ENCODE measurements at regions not wholly inside any gene's neighbourhood (a gene's known extent, or its start where the extent isn't known, plus 50 kb on each side); places are given as distances from the start of the nearest gene placed in this dataset.
A peak's percentile ranks its signal among the peaks of the same experiment; 100 is the strongest.
"Not testable (repeated sequence)": the region's sequence is repeated elsewhere in the genome, so short reads cannot be mapped to it uniquely, and the experiment has no call there.

DNA sequence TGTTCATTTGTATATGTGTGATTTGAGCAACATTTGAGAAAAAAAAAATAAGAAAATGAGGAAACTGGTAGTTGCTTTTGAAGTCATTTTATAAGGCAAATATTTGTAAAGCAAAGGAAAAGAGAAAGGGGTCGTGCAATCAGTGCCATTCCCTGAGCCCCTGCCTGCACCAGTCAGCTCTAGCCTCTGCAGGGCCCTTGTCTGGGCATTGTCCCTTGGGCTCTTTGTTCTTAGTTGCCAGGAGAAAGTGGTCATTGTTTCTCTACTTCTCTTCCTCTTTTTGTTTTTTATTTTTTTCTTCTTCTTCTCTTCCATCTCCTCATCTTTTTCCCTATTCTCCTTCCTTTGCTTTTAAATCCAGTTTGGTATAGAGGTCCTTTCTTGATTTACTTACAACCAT lies 175.3 kb upstream of the CREB1 start:
- DNase-seq (ENCODE audit: extremely low read depth, low read depth) = no peak

GRCh38 chr2:207356567-207356966 lies 173.2 kb upstream of the CREB1 start:
- DNase-seq (ENCODE audit: extremely low read depth, low read depth) = no peak

DNA sequence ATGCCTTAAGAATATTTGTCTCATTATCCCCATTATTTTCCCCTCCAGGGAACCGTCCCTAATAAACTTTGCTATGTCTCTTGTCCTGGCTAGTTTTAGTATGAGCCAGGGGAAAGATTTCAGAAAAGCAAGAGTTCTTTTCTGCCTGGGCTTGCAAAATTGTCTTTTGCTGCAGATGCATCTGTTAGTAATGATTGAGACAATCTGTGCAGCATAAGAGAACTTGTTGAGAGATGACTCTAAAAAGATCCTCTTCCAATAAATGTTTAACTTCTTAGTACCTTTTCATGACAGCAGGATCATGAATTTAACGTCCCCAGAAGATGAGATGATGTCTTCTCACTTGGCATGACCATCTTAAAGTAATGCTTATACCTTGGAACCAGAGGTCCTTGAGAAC lies 172.5 kb upstream of the CREB1 start:
- DNase-seq (ENCODE audit: extremely low read depth, low read depth) = no peak

DNA sequence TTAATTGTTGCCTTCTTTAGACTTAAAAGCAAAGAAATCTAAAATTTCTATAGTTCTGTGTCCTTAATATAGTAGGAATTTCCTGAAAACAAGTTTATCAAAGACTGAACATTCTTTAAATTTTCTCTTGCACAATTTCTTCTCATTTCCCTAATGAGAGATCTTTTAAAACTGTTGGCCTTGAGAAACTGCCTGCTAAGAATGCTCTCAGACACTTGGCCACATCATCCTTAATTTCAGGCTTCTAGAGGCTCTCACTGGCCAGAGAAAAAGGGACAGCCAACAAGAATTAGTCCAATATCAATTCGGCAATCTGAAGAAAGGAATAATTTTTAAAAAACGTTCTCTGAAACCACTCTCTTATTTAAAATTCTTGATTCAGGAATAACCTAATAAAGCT lies 167.0 kb upstream of the CREB1 start:
- DNase-seq (ENCODE audit: extremely low read depth, low read depth) = no peak

- DNase-seq (ENCODE audit: extremely low read depth, low read depth) = no peak
Measured at GRCh38 chr2:207363761-207364290, 165.9 kb upstream of the CREB1 start.

- DNase-seq (ENCODE audit: extremely low read depth, low read depth) = no peak
Measured at GRCh38 chr2:207370646-207371045, 159.1 kb upstream of the CREB1 start.

DNA sequence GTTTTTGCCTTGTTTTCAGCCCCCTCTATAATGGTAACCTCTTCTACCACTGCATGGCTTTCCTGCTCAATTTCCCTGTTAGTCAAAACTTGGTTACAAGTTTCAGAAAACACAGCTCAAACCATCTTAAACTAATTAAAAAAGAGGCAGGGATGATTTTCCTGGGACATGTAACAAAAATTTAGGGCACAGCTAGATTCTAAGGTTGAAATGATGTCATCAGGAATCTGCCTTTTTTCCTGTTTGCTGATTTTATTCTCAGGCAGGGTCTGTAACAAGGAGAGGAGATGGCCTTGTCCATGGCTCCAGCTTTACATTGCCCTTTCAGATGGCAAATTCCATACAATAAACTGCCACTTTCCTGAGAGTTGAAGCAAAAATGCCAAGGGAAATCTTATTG lies 157.9 kb upstream of the CREB1 start:
- DNase-seq (ENCODE audit: extremely low read depth, low read depth) = no peak

DNA sequence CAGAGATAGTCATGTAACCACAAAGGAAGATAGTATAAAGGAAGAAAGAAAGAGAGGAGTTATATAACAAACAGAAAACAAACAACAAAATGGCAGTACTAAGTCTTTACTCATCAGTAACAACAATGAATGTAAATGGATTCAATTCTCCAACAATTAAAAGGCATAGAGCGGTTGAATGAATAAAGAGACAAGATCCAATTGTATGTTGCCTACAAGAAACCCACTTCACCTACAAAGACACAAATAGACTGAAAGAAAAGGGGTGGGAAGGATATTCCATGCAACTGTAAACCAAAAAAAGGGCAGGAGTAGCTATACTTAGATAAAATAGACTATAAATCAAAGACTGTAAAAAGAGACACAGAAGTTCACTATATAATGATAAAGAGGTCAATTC lies 157.3 kb upstream of the CREB1 start:
- DNase-seq (ENCODE audit: extremely low read depth, low read depth) = no peak

DNA sequence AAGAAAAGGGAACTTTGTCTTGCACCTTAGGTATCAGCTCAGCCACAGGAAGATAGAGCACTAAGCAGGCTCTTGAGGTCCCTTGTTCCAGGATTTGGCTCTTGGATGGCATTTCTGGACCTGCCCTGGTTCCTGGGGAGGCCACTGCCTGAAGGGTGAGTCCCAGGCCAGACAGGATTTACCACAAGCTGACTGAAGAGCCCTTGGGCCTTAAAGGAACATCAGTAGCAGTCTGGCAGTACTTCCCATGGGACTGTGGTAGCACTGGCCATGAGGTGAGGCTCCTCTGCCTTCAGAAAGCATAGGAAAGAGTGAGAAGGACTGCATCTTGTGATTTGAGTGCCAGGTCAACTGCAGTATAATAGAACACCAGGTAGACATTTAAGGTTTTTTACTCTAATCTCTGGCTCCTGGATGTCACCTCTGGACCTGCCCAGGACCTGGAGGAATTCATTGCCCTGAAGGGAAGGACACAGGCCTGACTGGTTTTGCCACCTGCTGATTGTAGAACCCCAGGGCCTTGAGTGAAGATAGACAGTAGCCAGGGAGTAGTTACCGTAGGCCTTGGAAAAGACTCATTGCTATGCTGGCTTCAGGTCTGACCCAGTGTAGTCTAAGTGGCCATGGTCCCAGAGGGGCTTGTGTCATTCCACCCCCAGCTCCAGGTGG lies 154.4 kb upstream of the CREB1 start:
- no peak for DNase-seq (ENCODE audit: extremely low read depth, low read depth)

GRCh38 chr2:207378620-207379019 lies 151.1 kb upstream of the CREB1 start:
- DNase-seq (ENCODE audit: extremely low read depth, low read depth) = not testable (repeated sequence)

DNA sequence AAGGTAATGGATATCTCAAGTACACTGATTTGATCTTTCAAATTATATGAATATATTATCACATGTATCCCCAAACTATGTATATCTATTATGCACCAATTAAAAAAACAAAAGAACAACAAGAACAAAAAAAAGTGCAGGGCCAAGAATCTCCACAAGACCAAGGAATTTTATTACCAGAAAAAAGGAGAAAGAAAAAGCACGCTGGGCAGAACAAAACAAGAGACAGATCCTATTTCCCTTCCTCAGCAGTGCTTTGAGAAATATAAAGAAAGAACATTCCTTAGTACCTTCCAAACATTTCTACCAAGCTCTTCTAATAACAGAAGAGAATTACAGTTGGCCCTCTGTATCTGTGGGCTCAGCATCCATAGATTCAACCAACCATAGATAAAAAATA lies 144.7 kb upstream of the CREB1 start:
- no peak for DNase-seq (ENCODE audit: extremely low read depth, low read depth)

GRCh38 chr2:207385903-207386302 lies 143.9 kb upstream of the CREB1 start:
- DNase-seq (ENCODE audit: extremely low read depth, low read depth) = no peak

DNA sequence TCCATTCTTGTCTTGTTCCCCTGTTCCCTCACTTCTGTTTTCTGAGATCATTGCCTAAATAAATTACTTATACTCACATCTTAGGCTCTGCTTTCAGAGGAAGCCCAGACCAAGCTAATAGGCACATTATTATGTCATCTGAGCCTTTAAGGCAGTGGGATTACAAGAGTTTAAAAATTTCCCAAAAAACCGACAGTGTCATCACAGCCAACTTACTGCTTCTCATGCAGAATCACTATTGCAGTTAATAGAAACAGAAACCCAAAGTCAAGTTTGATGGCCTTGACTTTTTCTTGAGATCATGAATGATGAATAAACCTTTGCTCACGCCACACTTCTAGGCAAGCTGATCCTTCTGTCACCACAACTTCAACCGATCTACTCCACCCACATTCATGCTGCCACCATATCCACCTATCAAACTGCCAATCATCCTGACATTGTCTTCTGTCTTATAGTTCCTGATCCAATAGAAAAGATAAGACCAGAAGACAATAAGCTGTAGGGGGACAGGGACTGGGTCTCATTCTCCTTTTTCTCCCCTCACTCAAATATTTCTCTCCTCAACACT lies 142.7 kb upstream of the CREB1 start:
- DNase-seq (ENCODE audit: extremely low read depth, low read depth) = no peak

DNA sequence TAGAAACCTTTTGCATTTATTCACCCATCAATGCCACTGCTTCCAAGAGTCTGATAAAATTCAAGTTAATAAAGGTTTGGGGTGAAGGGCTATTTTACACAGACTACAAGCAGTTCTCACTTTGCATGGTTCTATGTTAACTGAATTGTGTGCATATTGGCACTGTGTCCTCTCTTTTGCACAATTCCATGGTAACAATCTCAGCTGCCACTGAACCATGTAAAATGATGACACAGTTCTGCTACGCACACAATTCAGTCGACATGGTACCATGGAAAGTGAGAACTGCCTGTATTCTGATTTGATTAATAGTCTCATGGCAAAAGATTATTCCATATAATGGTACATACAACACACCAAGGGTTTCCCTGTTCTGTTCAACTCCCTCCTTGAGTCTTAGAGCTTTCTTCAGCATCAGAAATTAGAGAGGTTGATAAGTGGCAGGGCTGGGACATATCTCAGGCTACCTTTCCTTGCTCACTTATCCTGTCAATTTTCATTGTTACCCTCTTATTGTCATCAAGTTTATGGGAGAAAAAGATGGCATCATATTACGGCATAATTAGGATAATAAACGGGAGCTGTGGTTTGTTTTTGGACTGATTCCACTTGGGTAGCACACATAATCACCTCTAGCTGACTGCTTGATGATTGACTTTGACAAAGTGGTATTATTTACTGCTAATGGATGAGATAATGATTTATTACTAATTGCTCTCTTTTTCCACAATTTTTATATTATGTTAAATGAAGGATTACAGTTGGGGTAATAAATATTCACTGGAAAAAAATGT lies 139.3 kb upstream of the CREB1 start:
- no peak for DNase-seq (ENCODE audit: extremely low read depth, low read depth)

DNA sequence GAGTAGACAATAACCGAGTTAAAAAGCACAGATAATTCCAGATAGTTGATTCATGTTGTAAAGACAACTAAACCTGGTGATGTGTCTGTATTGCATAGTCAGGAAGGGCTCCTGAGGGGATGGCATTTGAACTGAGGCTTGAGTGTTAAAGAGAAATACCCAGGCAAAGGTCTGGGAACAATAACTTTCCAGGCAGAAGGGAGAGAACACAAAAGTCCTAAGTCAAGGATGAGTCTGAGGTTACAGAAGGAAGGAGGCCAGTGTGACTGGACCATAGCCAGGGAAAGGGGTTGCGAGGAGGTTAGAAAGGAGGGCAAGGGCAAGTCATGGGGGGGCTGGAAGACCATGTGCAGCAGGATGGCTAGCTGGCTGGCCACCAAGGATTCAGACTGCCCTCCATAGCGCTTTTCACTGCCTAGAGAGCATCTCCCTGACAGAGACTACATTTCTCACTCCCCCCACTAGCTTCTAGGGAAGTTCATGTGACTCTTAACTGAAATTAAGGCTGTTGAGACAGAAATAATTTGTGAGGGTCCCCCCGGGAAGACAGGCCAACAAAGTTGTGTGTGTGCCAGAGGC lies 135.5 kb upstream of the CREB1 start:
- DNase-seq (ENCODE audit: extremely low read depth, low read depth) = no peak

GRCh38 chr2:207394812-207395534 lies 134.8 kb upstream of the CREB1 start:
- DNase-seq (ENCODE audit: extremely low read depth, low read depth) = peak; percentile 84

GRCh38 chr2:207395535-207396251 lies 134.1 kb upstream of the CREB1 start:
- no peak for DNase-seq (ENCODE audit: extremely low read depth, low read depth)

GRCh38 chr2:207397917-207398655 lies 131.7 kb upstream of the CREB1 start:
- DNase-seq (ENCODE audit: extremely low read depth, low read depth) = no peak

DNA sequence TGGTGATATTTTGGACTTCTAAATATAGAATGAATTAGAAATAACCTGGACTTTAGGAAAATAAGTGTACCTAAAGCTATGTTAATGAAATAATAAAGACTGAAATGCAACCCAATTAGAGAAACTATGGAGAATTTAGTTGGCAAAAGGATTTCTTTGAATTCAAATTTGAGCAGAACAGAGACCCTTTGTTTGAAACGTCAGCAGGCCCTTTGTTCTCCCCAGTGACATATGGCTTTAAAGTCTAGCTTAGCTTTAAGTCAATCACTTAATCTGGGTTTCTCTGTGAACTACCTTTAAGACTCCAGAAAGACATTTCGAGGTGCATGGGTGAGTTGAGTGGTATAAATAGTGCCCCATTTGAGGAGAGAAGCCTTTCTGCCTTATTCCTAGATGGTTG lies 130.5 kb upstream of the CREB1 start:
- DNase-seq (ENCODE audit: extremely low read depth, low read depth) = no peak

All from NCI-H460 (cell line).